Chondrocyte (in vitro differentiated cells): ENCODE measurements at regions not wholly inside any gene's neighbourhood (a gene's known extent, or its start where the extent isn't known, plus 50 kb on each side); places are given as distances from the start of the nearest gene placed in this dataset.
A peak's percentile ranks its signal among the peaks of the same experiment; 100 is the strongest.

Experiments used
- DNase-seq: peaks from one replicate; pipeline ENCODE4 v3.0.0; 2021; ENCODE audit warnings: mixed read lengths, low spot score
- H3K27ac Mint-ChIP-seq: one replicate; pipeline ENCODE4 v1.8.0; 2021; ENCODE audit warnings: mild to moderate bottlenecking, moderate library complexity, mixed read lengths; ENCODE audit not compliant: unreplicated experiment
- H3K27me3 Mint-ChIP-seq: 2 replicates; pipeline ENCODE4 v1.8.0; 2021; ENCODE audit warnings: low read depth, mixed read lengths
- H3K36me3 Mint-ChIP-seq: 2 replicates; pipeline ENCODE4 v1.8.0; 2021; ENCODE audit warnings: low read depth, mixed read lengths
- H3K4me1 Mint-ChIP-seq: 2 replicates; pipeline ENCODE4 v1.8.0; 2021; ENCODE audit warnings: low read depth, mild to moderate bottlenecking, mixed read lengths
- H3K4me3 Mint-ChIP-seq: one replicate; pipeline ENCODE4 v1.8.0; 2021; ENCODE audit warnings: mild to moderate bottlenecking, moderate library complexity, mixed read lengths; ENCODE audit not compliant: unreplicated experiment
- H3K9me3 Mint-ChIP-seq: 2 replicates; pipeline ENCODE4 v1.8.0; 2021; ENCODE audit warnings: low read depth, mixed read lengths
- CTCF ChIP-seq: fragments of 200-600 bp; sonication (generic); IDR thresholded peaks from 2 replicates; pipeline ENCODE4 v1.5.0; 2021; ENCODE audit warnings: antibody characterized with exemption, mild to moderate bottlenecking, moderate library complexity

DNA sequence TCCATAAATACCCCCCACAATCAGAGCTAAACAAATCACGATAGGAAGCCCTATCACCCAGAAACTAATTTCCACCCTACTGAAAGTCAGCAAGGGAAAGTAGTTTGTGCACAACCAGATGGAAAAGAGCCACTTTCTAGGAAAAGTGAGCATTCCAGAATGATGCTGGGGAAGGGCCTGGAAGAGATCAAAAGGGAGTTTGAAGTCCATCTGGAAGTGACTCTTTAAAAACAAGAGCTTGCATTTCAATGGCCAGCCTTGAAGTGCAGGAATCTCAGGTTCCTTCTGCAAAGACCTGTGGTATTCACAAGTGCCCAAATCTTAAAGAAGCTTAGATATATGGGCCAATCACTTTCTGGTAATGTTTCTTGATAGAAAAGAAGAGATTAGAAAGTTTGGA, 97.0 kb upstream of the LDB2 start:
- H3K4me1 Mint-ChIP-seq = no peaks in the 10 kb centered on the region
- no peak for DNase-seq
- no peak for TF ChIP-seq CTCF
- no peaks in the 10 kb centered on the region for H3K36me3 Mint-ChIP-seq
- H3K27me3 Mint-ChIP-seq = no peaks in the 10 kb centered on the region
- H3K27ac Mint-ChIP-seq = no peak overlapping the region
- no peaks in the 10 kb centered on the region for H3K9me3 Mint-ChIP-seq
- H3K4me3 Mint-ChIP-seq = no peak overlapping the region

DNA sequence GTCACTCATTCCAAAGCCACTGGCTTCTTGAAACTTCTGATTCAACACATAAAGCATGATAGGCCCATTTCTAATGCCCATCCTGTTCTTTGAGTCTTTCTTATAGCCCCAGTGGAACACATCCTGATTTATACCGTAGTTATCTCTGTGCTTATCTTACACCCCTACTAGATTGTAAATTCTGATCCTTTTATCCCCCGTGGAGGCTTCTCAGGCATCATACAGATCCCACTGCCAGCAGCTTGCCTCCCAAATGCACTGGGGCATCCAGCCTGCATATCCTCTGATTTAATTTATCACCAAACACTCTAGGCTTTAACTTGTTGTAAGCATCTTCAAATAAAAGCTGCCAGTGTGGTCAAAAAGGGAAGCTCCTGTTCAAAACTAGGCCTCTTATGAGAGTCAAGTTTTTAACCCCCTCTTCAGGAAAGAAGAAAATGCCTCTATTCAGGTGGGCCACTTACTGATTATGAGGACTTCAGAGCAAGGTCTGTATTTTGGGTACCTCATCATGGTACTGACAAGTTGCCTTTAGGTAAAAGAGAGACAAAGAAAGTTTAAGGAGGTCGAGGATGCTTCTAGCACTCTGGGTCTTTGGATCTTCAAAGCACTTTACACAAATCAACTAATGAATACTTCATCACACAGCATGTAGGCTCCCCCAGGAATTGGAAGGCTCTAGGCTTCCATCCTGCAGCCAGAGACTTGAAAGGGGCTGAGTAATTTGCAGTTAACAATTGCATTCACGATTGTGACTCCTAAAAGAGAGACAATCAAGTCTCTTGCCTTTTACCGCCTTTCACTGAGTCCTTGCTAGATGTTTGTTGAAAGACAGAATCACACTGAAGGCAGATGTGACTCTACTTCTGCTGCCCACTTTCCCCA, 95.8 kb upstream of the LDB2 start:
- H3K27me3 Mint-ChIP-seq = no peaks in the 10 kb centered on the region
- H3K36me3 Mint-ChIP-seq = no peaks in the 10 kb centered on the region
- H3K4me1 Mint-ChIP-seq = no peaks in the 10 kb centered on the region
- DNase-seq = no peak
- TF ChIP-seq CTCF = no peak
- H3K27ac Mint-ChIP-seq = no peak overlapping the region
- no peaks in the 10 kb centered on the region for H3K9me3 Mint-ChIP-seq
- H3K4me3 Mint-ChIP-seq = no peak overlapping the region

DNA sequence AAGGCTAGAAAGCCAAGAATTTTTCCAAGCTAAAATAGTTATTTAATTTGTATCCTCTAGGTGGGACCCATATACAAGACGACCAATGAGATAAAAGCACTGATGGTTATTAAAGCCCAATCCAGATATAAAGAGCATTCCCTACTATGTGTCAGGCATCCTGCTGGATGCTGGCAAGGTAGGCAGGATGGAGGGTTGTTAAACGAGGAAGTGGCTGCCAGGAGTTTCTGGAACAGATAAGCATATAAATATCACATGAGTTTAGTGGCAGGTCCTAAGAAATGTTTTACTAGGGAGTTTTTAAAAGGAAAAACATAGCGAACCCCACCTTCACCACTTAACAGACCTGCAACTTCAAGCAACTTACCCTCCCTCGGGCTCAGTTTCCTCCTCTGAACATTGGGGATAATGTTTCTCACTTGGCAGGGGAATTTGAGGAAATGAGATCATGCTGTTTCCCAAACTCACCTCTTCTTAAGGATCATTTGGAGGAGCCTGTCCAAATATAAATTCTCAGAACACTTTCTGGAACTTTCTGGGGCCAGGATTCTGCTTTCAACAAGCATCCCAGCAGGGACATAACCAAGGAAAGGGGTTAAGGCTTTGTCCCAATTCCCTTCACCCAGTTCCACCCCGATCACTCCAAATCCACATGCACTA, 94.3 kb upstream of the LDB2 start:
- TF ChIP-seq CTCF = peak; percentile 27
- no peak for DNase-seq
- no peaks in the 10 kb centered on the region for H3K27me3 Mint-ChIP-seq
- H3K4me1 Mint-ChIP-seq = no peaks in the 10 kb centered on the region
- no peak overlapping the region for H3K27ac Mint-ChIP-seq
- H3K4me3 Mint-ChIP-seq = no peak overlapping the region
- H3K9me3 Mint-ChIP-seq = no peaks in the 10 kb centered on the region
- H3K36me3 Mint-ChIP-seq = no peaks in the 10 kb centered on the region

DNA sequence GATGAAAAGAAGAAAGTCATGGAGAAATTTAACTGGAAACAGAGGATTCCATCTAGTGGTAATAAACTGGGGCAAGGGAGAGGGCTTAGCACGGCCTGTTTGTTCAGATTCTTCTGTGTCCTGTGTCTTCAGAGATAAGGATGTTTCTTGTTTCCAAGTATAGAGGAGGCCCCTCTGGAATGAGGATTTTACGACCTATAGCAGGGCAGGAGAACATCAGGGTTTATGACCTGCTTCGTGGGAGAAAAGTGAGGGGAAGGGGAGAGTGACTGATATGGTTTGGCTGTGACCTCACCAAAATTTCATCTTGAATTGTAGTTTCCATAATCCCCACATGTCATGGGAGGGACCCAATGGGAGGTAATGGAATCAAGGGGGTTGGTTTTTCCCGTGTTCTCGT, 93.0 kb upstream of the LDB2 start:
- no peaks in the 10 kb centered on the region for H3K27me3 Mint-ChIP-seq
- TF ChIP-seq CTCF = no peak
- H3K36me3 Mint-ChIP-seq = no peaks in the 10 kb centered on the region
- H3K4me3 Mint-ChIP-seq = no peak overlapping the region
- no peak overlapping the region for H3K27ac Mint-ChIP-seq
- no peak for DNase-seq
- no peaks in the 10 kb centered on the region for H3K4me1 Mint-ChIP-seq
- H3K9me3 Mint-ChIP-seq = no peaks in the 10 kb centered on the region

- no peaks in the 10 kb centered on the region for H3K27me3 Mint-ChIP-seq
- peaks cover 4% of the 10 kb centered on the region for H3K9me3 Mint-ChIP-seq
- no peak for TF ChIP-seq CTCF
- H3K36me3 Mint-ChIP-seq = no peaks in the 10 kb centered on the region
- no peak for DNase-seq
- H3K4me3 Mint-ChIP-seq = no peak overlapping the region
- H3K27ac Mint-ChIP-seq = no peak overlapping the region
- H3K4me1 Mint-ChIP-seq = no peaks in the 10 kb centered on the region
Observed at GRCh38 chr4:16989371-16989770, 90.9 kb upstream of the LDB2 start.
